ENCODE measurements at regions not wholly inside any gene's neighbourhood (a gene's known extent, or its start where the extent isn't known, plus 50 kb on each side); places are given as distances from the start of the nearest gene placed in this dataset.

- TF ChIP-seq CTCF (IDR thresholded peaks at IDR 0.05; ENCODE audit: insufficient read depth, low read length) (no peak), POLR2AphosphoS5 (IDR thresholded peaks at IDR 0.05; ENCODE audit: low read depth) (no peak), REST (IDR thresholded peaks at IDR 0.05; ENCODE audit: insufficient replicate concordance, low read depth) (no peak)
Observed at GRCh38 chr2:121881950-121882349, 126.5 kb downstream of the TSN start.

Measured in HL-60 (cell line).